GM12873 (cell line): ENCODE measurements at regions not wholly inside any gene's neighbourhood (a gene's known extent, or its start where the extent isn't known, plus 50 kb on each side); places are given as distances from the start of the nearest gene placed in this dataset.

Experiments used
- TF ChIP-seq, protein P1 (sequence below): IDR thresholded peaks from 2 replicates; pipeline ENCODE4 v1.5.1; 2012; ENCODE audit warnings: low read depth, mild to moderate bottlenecking, moderate library complexity, low read length, control low read depth; ENCODE audit not compliant: insufficient read depth; ENCODE audit errors: missing control alignments

GRCh38 chr13:62920159-62920558, 1504.5 kb upstream of the PCDH20 start:
- TF ChIP-seq, protein P1, sequence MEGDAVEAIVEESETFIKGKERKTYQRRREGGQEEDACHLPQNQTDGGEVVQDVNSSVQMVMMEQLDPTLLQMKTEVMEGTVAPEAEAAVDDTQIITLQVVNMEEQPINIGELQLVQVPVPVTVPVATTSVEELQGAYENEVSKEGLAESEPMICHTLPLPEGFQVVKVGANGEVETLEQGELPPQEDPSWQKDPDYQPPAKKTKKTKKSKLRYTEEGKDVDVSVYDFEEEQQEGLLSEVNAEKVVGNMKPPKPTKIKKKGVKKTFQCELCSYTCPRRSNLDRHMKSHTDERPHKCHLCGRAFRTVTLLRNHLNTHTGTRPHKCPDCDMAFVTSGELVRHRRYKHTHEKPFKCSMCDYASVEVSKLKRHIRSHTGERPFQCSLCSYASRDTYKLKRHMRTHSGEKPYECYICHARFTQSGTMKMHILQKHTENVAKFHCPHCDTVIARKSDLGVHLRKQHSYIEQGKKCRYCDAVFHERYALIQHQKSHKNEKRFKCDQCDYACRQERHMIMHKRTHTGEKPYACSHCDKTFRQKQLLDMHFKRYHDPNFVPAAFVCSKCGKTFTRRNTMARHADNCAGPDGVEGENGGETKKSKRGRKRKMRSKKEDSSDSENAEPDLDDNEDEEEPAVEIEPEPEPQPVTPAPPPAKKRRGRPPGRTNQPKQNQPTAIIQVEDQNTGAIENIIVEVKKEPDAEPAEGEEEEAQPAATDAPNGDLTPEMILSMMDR = no peak

GRCh38 chr13:62919491-62919890, 1503.8 kb upstream of the PCDH20 start:
- TF ChIP-seq, protein P1 = no peak

- TF ChIP-seq, protein P1 = no peak
These were observed 1495.0 kb upstream of the PCDH20 start for GRCh38 chr13:62910541-62911060.

DNA sequence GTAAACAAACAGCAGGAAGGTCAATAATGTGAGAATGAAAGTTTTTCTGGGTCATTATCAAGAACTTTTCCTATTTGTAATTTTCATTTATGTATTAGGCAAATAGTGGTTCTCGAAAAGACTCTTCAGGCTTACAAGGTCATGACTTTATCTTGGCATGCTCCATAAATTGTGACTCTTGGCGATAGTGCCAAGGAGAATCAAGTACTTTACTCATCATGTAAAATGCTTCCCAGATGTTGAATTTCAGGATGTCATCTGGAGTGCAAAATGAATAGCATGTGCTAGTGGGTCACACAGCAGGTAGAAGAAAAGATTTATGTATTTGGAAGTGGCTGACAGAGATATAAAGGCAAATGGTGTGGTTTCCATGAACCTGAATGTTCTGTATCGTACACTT, 1492.7 kb upstream of the PCDH20 start:
- TF ChIP-seq, protein P1 = no peak

GRCh38 chr13:62906896-62907295, 1491.2 kb upstream of the PCDH20 start:
- TF ChIP-seq, protein P1 = no peak

DNA sequence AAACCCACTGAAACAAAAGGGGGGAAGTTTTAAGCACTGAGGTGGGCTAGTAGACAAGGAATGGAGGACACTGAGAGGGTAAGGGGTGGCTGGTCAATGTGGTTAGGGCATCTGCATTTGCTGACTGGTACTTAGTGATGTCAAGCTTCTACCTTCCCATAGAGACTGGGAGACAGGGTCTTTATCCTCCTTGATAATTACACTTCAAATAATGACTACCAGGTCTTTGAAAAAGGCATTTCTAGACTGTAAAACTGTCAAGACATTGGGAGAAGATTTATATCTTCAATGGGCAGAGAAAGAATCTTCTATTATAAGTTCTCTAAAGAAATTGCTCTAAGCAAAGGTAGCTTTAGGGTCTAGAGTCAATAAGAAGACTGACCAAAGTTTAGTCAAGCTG, 1490.8 kb upstream of the PCDH20 start:
- TF ChIP-seq, protein P1 = no peak

- TF ChIP-seq, protein P1 = no peak
These were observed 1471.4 kb upstream of the PCDH20 start for GRCh38 chr13:62887046-62887445.
